Inflammatory macrophage treated with lipopolysaccharide for 4 hours (primary cell): ENCODE measurements at regions not wholly inside any gene's neighbourhood (a gene's known extent, or its start where the extent isn't known, plus 50 kb on each side); places are given as distances from the start of the nearest gene placed in this dataset.

ENCODE experiments used
- DNase-seq: peaks from one replicate; pipeline ENCODE4 v3.0.0-alpha.2; 2020

- no peak for DNase-seq
Observed at GRCh38 chr5:111935835-111936234, 178.8 kb upstream of the NREP start.

DNA sequence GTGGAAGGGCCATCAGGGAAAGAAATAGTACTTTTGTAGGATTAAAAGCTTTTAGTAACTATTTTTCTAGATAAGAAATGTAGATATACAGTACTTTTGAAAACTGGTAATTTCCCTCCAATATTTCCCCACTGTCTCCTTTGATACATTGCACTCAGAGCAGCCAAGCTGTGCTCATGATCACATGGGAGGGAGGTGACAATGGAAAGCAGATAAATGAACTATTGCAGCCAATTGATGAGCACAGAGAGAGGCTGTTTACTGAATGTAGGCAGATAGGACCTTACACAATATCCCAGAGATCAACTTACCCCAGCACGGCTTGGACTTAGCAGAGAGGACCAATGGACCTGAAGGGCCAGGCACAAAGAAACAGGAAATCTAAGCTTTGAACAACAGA is 178.0 kb upstream of the NREP start:
- DNase-seq, result peak; percentile 41

GRCh38 chr5:111934511-111934910 is 177.5 kb upstream of the NREP start:
- no peak for DNase-seq

- no peak for DNase-seq
Observed at GRCh38 chr5:111933086-111933485, 176.1 kb upstream of the NREP start.

GRCh38 chr5:111932628-111933027 is 175.6 kb upstream of the NREP start:
- no peak for DNase-seq

DNA sequence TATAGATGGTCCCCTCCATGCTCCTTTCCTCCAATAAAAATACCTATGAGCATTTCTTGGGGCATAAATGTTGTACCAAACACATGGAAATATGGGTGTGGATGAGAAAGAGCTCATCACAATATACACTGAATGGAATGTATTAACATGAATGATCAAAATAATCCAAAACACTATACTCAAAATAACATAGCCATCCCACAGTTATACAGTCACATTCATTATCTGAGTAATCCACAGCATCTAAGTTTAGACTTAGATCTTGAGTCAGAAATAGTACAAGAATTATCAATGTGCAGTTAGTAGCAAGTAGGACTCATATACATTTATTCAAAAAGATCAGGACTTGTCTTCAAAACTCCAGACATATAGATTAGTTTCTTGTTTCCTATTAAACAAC is 175.2 kb upstream of the NREP start:
- DNase-seq, result no peak

- no peak for DNase-seq
Observed at GRCh38 chr5:111931655-111932054, 174.7 kb upstream of the NREP start.

GRCh38 chr5:111930905-111931461 is 174.0 kb upstream of the NREP start:
- DNase-seq, result peak; percentile 87

GRCh38 chr5:111930449-111930848 is 173.5 kb upstream of the NREP start:
- peak; percentile 74 for DNase-seq

DNA sequence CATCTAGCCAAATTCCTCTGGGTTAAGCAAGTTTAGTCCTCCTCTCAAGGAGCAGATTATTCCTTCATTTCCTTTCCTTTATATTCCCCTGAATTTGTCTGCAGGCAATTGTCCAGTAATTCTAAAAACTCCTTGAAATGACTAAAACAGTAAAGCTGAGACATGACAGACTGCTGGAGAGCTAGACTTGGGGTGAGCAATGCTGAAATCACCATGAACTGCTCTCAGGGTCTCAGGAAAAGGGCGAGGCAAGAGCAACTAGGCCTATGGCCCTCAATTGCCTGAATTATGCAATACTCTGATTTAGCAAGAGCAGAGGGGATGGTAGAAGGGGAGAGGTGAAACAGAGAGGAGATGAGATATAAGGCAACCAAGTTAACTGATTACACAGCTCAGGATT is 172.9 kb upstream of the NREP start:
- peak; percentile 79 for DNase-seq

GRCh38 chr5:111929261-111929660 is 172.3 kb upstream of the NREP start:
- DNase-seq, result no peak

DNA sequence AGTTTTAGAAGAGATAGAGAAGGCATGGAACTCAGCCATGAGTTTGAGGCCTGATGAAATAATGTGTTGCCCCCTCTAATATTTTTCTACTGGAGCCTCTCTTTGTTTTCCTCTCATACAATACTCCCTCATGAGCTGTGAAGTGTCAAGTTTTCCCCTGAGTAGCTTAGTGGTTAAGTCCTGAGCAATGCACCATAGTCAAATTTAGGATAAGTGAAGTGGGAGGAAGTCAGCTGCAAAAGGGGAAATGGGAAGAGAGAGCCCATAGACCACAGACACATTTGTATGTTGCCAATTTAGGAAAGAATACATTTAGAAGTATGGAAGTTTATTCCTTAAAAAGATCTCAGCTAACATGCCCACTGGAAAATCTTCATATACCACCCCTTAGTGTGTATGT is 171.5 kb upstream of the NREP start:
- peak; percentile 82 for DNase-seq

DNA sequence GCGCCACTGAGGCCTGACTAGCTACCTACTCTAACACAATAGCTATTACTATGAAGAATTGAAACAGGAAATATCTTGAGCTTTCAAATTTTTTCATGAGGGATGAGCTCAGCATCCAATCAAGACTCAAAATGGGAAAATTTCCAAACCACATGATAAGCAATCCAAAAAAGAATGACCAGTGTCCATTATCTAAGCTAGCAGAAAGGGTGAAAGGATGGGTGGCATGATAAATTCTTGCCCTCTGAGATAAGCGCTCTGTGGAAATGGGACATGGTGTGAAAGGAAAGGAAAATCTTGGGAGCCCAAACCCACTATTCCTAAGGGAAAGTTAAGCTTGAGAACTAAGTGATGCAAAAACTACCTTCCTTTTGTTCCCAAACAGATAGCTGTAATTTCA is 170.2 kb upstream of the NREP start:
- DNase-seq, result peak; percentile 23

DNA sequence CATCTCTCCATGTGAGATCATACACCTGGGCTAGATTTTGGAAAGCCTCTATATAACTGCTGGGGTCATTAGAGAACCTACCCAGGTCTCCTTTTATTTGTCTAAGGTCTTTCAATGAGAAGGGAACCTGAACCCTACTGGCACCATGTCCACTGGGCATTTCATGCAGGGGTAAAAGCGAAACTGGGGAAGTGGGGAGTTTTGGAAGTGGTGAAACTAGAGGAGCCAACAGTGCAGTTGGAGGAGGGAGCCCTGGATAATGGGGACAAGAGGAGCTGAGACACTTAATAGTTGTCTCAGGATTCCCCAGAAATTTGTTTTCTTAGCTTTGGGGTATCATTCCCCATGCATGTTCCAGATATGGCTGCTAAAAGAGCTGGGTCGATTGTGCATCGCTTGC is 169.0 kb upstream of the NREP start:
- DNase-seq, result peak; percentile 31

DNA sequence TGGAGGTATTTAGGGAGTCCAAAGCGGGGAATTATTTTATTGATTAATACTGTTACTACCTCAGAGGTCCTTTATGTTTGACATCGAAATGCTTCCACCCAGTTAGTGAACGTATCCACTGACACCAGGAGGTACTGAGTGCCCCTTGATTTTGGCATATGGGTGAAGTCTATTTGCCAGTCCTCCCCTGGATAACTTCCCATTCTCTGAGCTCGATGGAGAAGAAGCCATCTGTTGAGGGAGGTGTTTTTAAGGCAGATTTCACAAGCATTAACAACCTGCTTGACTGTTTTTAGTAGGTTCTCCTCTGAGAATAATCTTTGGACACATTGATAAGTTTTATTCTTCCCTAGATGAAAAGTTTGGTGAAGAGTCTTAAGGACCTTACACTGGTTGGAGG is 165.3 kb upstream of the NREP start:
- DNase-seq, result no peak

DNA sequence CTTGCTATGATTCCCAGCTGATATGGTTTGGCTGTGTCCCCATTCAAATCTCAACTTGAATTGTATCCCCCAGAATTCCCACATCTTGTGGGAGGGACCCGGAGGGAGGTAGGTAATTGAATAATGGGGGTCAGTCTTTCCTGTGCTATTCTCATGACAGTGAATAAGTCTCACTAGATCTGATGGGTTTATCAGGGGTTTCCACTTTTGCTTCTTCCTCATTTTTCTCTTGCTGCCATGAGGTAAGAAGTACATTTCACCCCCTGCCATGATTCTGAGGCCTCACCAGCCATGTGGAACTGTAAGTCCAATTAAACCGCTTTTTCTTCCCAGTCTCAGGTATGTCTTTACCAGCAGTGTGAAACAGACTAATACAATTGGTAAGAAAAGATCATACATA is 164.7 kb upstream of the NREP start:
- peak; percentile 37 for DNase-seq

DNA sequence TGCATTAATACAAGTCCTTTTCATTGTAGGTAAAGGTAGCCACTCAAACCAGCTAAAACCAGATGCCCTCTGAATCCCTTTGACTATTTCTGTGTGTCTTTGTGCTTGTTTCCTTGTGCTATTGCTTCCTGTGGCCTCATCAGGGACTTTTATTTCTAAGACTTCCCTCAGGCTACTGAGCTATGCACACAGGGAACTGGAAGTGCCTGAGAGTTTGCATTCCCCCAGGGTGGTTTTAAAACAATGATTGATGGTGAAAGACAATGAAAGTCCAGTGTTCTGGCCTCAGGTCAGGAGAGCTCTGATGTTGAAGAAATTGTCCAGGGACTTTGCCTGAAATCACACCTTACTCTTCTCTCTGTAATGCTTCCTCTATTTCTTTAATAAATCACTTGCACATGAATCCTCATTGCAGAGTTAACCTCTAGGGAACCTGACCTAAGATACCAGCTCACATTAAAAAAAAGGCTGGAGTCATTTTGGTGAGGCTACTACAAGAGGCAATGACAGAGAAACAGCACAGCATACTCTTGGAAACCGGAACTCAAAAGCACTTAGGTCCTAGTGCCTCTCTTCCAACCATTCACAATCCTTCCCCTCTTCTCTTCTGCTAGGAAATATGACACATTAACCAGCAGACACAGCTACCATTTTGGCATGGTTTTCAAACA is 158.1 kb upstream of the NREP start:
- DNase-seq, result no peak

DNA sequence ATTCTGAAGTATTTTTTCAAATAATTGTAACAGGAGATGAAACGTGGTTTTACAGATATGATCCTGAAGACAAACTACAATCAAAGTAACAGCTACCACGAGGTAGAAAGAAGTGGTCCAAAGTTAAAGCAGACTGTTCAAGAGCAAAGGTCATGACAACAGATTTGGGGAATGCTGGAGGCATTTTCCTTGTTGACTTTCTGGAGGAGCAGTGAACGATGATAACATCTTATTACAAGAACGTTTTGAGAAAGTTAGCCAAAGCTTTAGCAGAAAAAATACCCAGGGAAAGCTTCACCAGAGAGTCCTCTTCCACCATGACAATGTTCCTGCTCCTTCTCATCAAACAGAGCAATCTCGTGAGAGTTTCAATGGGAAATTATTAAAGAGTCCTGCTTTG is 145.4 kb upstream of the NREP start:
- DNase-seq, result no peak

- DNase-seq, result peak; percentile 27
Observed at GRCh38 chr5:111901296-111901695, 144.3 kb upstream of the NREP start.

GRCh38 chr5:111892949-111893348 is 136.0 kb upstream of the NREP start:
- DNase-seq, result peak; percentile 8

GRCh38 chr5:111887706-111888105 is 130.7 kb upstream of the NREP start:
- no peak for DNase-seq

DNA sequence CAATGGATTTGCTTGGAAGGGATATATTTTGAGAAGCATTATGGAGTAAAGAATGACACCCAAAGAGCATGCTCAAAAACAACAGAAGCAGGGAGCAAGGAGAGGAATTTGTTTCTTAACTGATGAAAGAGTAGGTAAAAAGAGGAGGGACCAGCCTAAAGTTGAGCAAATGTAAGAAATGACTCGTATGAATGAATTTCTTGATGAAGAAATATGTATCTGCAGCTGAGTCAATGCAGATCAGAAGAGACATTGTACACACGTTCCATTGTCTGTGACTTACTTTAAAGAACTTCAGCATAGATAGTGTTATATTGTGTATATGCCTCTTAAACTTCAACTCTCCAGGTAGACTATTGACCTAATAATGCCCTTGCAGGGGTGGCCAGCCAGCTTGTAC is 112.7 kb upstream of the NREP start:
- DNase-seq, result no peak

- no peak for DNase-seq
Observed at GRCh38 chr5:111865356-111865755, 108.4 kb upstream of the NREP start.

- DNase-seq, result peak; percentile 36
Observed at GRCh38 chr5:111863801-111864200, 106.8 kb upstream of the NREP start.
